ENCODE measurements at regions not wholly inside any gene's neighbourhood (a gene's known extent, or its start where the extent isn't known, plus 50 kb on each side); places are given as distances from the start of the nearest gene placed in this dataset.
"Not testable (repeated sequence)": the region's sequence is repeated elsewhere in the genome, so short reads cannot be mapped to it uniquely, and the experiment has no call there.

- TF ChIP-seq GABPA (IDR thresholded peaks at IDR 0.05; ENCODE audit: borderline replicate concordance, insufficient read depth, low read length); CTCF (IDR thresholded peaks at IDR 0.05; ENCODE audit: control extremely low read depth in 1 of 3, insufficient read depth in 1 of 3, low read depth in 1 of 3, low read length in 3 of 3); KDM5A (IDR thresholded peaks at IDR 0.05; ENCODE audit: low read length): not testable (repeated sequence)
Observed at GRCh38 chr3:195999176-195999575, 82.7 kb downstream of the TFRC start.

Data from H1 (cell line).